Coronary artery (tissue), 2 donors: ENCODE measurements at regions not wholly inside any gene's neighbourhood (a gene's known extent, or its start where the extent isn't known, plus 50 kb on each side); places are given as distances from the start of the nearest gene placed in this dataset.

Source experiments
- DNase-seq: peaks from one replicate; pipeline ENCODE4 v3.0.0-alpha.2; 2017; ENCODE audit warnings: low spot score
- H3K27ac ChIP-seq, 2 donors: fragments of 200-600 bp; sonication (generic); one replicate each; pipeline ENCODE4 v1.5.1; 2016 to 2019
- H3K4me3 ChIP-seq: fragments of 200-600 bp; sonication (generic); 2 replicates; pipeline ENCODE4 v1.5.1; 2016; ENCODE audit warnings: mild to moderate bottlenecking, moderate library complexity
- TF ChIP-seq, protein P1 (sequence below): fragments of 200-600 bp; sonication (generic); IDR thresholded peaks from one replicate; pipeline ENCODE4 v1.5.1; 2019; ENCODE audit warnings: antibody characterized with exemption

GRCh38 chr1:79375352-79375751 is 368.8 kb upstream of the ADGRL4 start:
- H3K27ac ChIP-seq: no peak overlapping the region
- H3K4me3 ChIP-seq: no peak overlapping the region
- DNase-seq: no peak
- TF ChIP-seq, protein P1, sequence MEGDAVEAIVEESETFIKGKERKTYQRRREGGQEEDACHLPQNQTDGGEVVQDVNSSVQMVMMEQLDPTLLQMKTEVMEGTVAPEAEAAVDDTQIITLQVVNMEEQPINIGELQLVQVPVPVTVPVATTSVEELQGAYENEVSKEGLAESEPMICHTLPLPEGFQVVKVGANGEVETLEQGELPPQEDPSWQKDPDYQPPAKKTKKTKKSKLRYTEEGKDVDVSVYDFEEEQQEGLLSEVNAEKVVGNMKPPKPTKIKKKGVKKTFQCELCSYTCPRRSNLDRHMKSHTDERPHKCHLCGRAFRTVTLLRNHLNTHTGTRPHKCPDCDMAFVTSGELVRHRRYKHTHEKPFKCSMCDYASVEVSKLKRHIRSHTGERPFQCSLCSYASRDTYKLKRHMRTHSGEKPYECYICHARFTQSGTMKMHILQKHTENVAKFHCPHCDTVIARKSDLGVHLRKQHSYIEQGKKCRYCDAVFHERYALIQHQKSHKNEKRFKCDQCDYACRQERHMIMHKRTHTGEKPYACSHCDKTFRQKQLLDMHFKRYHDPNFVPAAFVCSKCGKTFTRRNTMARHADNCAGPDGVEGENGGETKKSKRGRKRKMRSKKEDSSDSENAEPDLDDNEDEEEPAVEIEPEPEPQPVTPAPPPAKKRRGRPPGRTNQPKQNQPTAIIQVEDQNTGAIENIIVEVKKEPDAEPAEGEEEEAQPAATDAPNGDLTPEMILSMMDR: no peak

- Histone ChIP-seq H3K4me3 (no peak overlapping the region), H3K27ac (no peak overlapping the region)
- TF ChIP-seq, protein P1: no peak
- no peak for DNase-seq
Observed at GRCh38 chr1:79374397-79374796, 367.9 kb upstream of the ADGRL4 start.

DNA sequence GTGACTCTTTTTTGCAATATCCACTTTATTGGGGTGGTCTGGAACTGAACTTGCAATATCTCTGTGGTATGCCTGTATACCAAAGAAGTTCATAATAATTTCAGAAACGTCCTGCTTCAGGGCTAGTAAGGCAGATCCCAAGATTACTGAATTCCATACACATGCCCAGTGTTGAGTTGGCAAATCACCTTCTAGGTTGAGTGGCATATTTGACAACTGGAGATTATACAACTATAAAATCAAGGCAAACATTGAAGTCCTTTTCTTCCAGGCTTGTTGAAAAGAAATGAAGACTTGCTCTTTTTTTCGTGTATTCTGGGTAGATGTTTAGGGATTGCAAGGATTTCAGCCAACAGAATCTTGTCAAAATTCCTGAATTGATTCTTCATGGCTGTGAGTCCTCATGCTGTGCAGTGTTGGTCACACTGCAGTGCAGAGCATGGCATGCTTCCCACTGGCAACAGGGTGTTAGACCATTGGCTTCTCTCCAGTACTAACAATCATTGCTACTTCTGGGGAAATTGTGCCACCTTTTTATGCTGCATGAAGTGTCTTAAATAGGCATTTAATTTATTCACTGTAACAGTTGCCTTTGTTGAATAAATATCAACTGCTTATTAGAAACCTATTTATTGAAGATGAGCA is 367.1 kb upstream of the ADGRL4 start:
- Histone ChIP-seq H3K4me3 (no peak overlapping the region), H3K27ac (no peak overlapping the region)
- no peak for DNase-seq
- TF ChIP-seq, protein P1: no peak

- no peak overlapping the region for H3K4me3 ChIP-seq
- TF ChIP-seq, protein P1: no peak
- no peak overlapping the region for H3K27ac ChIP-seq
- DNase-seq: no peak
Observed at GRCh38 chr1:79371802-79372201, 365.3 kb upstream of the ADGRL4 start.

- Histone ChIP-seq H3K4me3 (no peak overlapping the region), H3K27ac (no peak overlapping the region)
- TF ChIP-seq, protein P1: no peak
- no peak for DNase-seq
Observed at GRCh38 chr1:79369091-79369490, 362.6 kb upstream of the ADGRL4 start.

- Histone ChIP-seq H3K4me3 (no peak overlapping the region), H3K27ac (no peak overlapping the region)
- DNase-seq: no peak
- TF ChIP-seq, protein P1: no peak
Observed at GRCh38 chr1:79364896-79365295, 358.4 kb upstream of the ADGRL4 start.

- TF ChIP-seq, protein P1: no peak
- DNase-seq: no peak
- Histone ChIP-seq H3K27ac (no peak overlapping the region), H3K4me3 (no peak overlapping the region)
Observed at GRCh38 chr1:79363430-79363829, 356.9 kb upstream of the ADGRL4 start.
